Progenitor cell of endocrine pancreas (in vitro differentiated cells): ENCODE measurements at regions not wholly inside any gene's neighbourhood (a gene's known extent, or its start where the extent isn't known, plus 50 kb on each side); places are given as distances from the start of the nearest gene placed in this dataset.
"Not testable (repeated sequence)": the region's sequence is repeated elsewhere in the genome, so short reads cannot be mapped to it uniquely, and the experiment has no call there.

Experiments used
- DNase-seq: peaks from one replicate; pipeline ENCODE4 v3.0.0; 2021; ENCODE audit warnings: low spot score; ENCODE audit not compliant: unreplicated experiment
- H3K27ac Mint-ChIP-seq: 2 replicates; pipeline ENCODE4 v1.8.0; 2021; ENCODE audit warnings: mild to moderate bottlenecking, moderate library complexity, mixed read lengths
- H3K27me3 Mint-ChIP-seq: 2 replicates; pipeline ENCODE4 v1.8.0; 2021; ENCODE audit warnings: mixed read lengths
- H3K36me3 Mint-ChIP-seq: 2 replicates; pipeline ENCODE4 v1.8.0; 2022; ENCODE audit warnings: mixed read lengths; ENCODE audit not compliant: insufficient read depth
- H3K4me1 Mint-ChIP-seq: 2 replicates; pipeline ENCODE4 v1.8.0; 2021; ENCODE audit warnings: low read depth, mixed read lengths
- H3K4me3 Mint-ChIP-seq: 2 replicates; pipeline ENCODE4 v1.8.0; 2021; ENCODE audit warnings: low read depth, mild to moderate bottlenecking, moderate library complexity, mixed read lengths
- H3K9me3 Mint-ChIP-seq: 2 replicates; pipeline ENCODE4 v1.8.0; 2021; ENCODE audit warnings: low read depth, mixed read lengths
- CTCF ChIP-seq: fragments of 200-600 bp; sonication (generic); IDR thresholded peaks from one replicate; pipeline ENCODE4 v1.5.0; 2021; ENCODE audit warnings: antibody characterized with exemption, mild to moderate bottlenecking; ENCODE audit not compliant: unreplicated experiment

GRCh38 chr13:87235621-87236020, 435.6 kb upstream of the SLITRK5 start:
- no peak for DNase-seq

GRCh38 chr13:87244256-87244890, 426.8 kb upstream of the SLITRK5 start:
- Mint-ChIP-seq H3K4me1 (no peaks in the 10 kb centered on the region), H3K27me3 (no peaks in the 10 kb centered on the region), H3K4me3 (no peak overlapping the region), H3K9me3 (no peaks in the 10 kb centered on the region), H3K36me3 (no peaks in the 10 kb centered on the region), H3K27ac (no peak overlapping the region)
- TF ChIP-seq CTCF: no peak
- no peak for DNase-seq

More at GRCh38 chr13:87235621-87236020, 435.6 kb upstream of the SLITRK5 start:
- H3K4me1 Mint-ChIP-seq: no peaks in the 10 kb centered on the region
- H3K27me3 Mint-ChIP-seq: no peaks in the 10 kb centered on the region
- H3K9me3 Mint-ChIP-seq: peaks cover 7% of the 10 kb centered on the region
- H3K4me3 Mint-ChIP-seq: no peak overlapping the region
- H3K27ac Mint-ChIP-seq: no peak overlapping the region
- H3K36me3 Mint-ChIP-seq: no peaks in the 10 kb centered on the region
- TF ChIP-seq CTCF: no peak

GRCh38 chr13:87249847-87250246, 421.3 kb upstream of the SLITRK5 start:
- H3K4me3 Mint-ChIP-seq, H3K27me3 Mint-ChIP-seq, H3K36me3 Mint-ChIP-seq, H3K27ac Mint-ChIP-seq, H3K9me3 Mint-ChIP-seq, H3K4me1 Mint-ChIP-seq, DNase-seq: not testable (repeated sequence)

GRCh38 chr13:87255394-87255793, 415.8 kb upstream of the SLITRK5 start:
- peaks cover 9% of the 10 kb centered on the region for H3K9me3 Mint-ChIP-seq
- no peaks in the 10 kb centered on the region for H3K36me3 Mint-ChIP-seq
- H3K27ac Mint-ChIP-seq: no peak overlapping the region
- H3K4me3 Mint-ChIP-seq: no peak overlapping the region
- H3K4me1 Mint-ChIP-seq: no peaks in the 10 kb centered on the region
- DNase-seq: no peak
- no peaks in the 10 kb centered on the region for H3K27me3 Mint-ChIP-seq
- TF ChIP-seq CTCF: no peak

GRCh38 chr13:87259479-87260083, 411.6 kb upstream of the SLITRK5 start:
- no peak for DNase-seq
- Mint-ChIP-seq H3K36me3 (no peaks in the 10 kb centered on the region), H3K9me3 (peaks cover 9% of the 10 kb centered on the region), H3K27ac (no peak overlapping the region), H3K27me3 (no peaks in the 10 kb centered on the region), H3K4me1 (peaks cover 1% of the 10 kb centered on the region), H3K4me3 (no peak overlapping the region)
- peak; percentile 56 for TF ChIP-seq CTCF
